GM23338 (cell line): ENCODE measurements at regions not wholly inside any gene's neighbourhood (a gene's known extent, or its start where the extent isn't known, plus 50 kb on each side); places are given as distances from the start of the nearest gene placed in this dataset.

ENCODE experiments used
- ATAC-seq: fragments of 200-7000 bp; cut with Tn5 transposase; 3 replicates; pipeline ENCODE4 v1.9.1; 2020
- DNase-seq: peaks from one replicate; pipeline ENCODE4 v3.0.0-alpha.2; 2015; ENCODE audit warnings: low spot score
- H2AFZ ChIP-seq: fragments of 200-600 bp; sonication (generic); 2 replicates; pipeline ENCODE4 v1.8.0; 2016; ENCODE audit warnings: antibody characterized with exemption, mild to moderate bottlenecking, moderate library complexity
- H3F3A ChIP-seq: fragments of 200-600 bp; sonication (generic); replicated peaks from 2 replicates; pipeline ENCODE4 v1.8.0; 2017; ENCODE audit warnings: antibody characterized with exemption, mixed run types, low read depth
- H3K27ac ChIP-seq: fragments of 200-600 bp; sonication (generic); 2 replicates; pipeline ENCODE4 v1.6.1; 2016; ENCODE audit warnings: low read depth
- H3K27me3 ChIP-seq: fragments of 200-600 bp; sonication (generic); 2 replicates; pipeline ENCODE4 v1.8.0; 2016; ENCODE audit warnings: mild to moderate bottlenecking, mixed run types, moderate library complexity; ENCODE audit not compliant: insufficient read depth
- H3K36me3 ChIP-seq: fragments of 200-600 bp; sonication (generic); 2 replicates; pipeline ENCODE4 v1.8.0; 2016; ENCODE audit warnings: mild to moderate bottlenecking; ENCODE audit not compliant: insufficient read depth
- H3K4me1 ChIP-seq: fragments of 200-600 bp; sonication (generic); 2 replicates; pipeline ENCODE4 v1.8.0; 2016; ENCODE audit warnings: mild to moderate bottlenecking, moderate library complexity; ENCODE audit not compliant: insufficient read depth
- H3K4me2 ChIP-seq: fragments of 200-600 bp; sonication (generic); 2 replicates; pipeline ENCODE4 v1.7.1; 2017; ENCODE audit warnings: mixed run types
- H3K4me3 ChIP-seq: fragments of 200-600 bp; sonication (generic); 2 replicates; pipeline ENCODE4 v1.6.1; 2016; ENCODE audit warnings: mixed run types
- H3K79me2 ChIP-seq: fragments of 200-600 bp; sonication (generic); replicated peaks from 2 replicates; pipeline ENCODE4 v1.8.0; 2017; ENCODE audit warnings: mild to moderate bottlenecking; ENCODE audit not compliant: insufficient read depth
- H3K9me2 ChIP-seq: fragments of 200-600 bp; sonication (generic); 2 replicates; pipeline ENCODE4 v1.8.0; 2017; ENCODE audit not compliant: insufficient read depth
- H4K20me1 ChIP-seq: fragments of 200-600 bp; sonication (generic); replicated peaks from 2 replicates; pipeline ENCODE4 v1.8.0; 2017; ENCODE audit warnings: mild to moderate bottlenecking; ENCODE audit not compliant: insufficient read depth
- H3K27ac Mint-ChIP-seq: 2 replicates; pipeline ENCODE4 v1.8.0; 2020; ENCODE audit warnings: inconsistent platforms, mild to moderate bottlenecking, moderate library complexity, mixed read lengths
- H3K27me3 Mint-ChIP-seq: 3 replicates; pipeline ENCODE4 v1.8.0; 2022; ENCODE audit warnings: low read depth, mild to moderate bottlenecking, moderate library complexity, mixed read lengths, inconsistent platforms; ENCODE audit not compliant: insufficient read depth, poor library complexity
- H3K36me3 Mint-ChIP-seq: 3 replicates; pipeline ENCODE4 v1.8.0; 2021; ENCODE audit warnings: low read depth, mild to moderate bottlenecking, inconsistent platforms, moderate library complexity, mixed read lengths
- H3K4me1 Mint-ChIP-seq: 3 replicates; pipeline ENCODE4 v1.8.0; 2020; ENCODE audit warnings: mild to moderate bottlenecking, inconsistent platforms, mixed read lengths
- H3K4me3 Mint-ChIP-seq: 3 replicates; pipeline ENCODE4 v1.8.0; 2021; ENCODE audit warnings: moderate library complexity, mild to moderate bottlenecking, inconsistent platforms, mixed read lengths
- H3K9me3 Mint-ChIP-seq: 3 replicates; pipeline ENCODE4 v1.8.0; 2020; ENCODE audit warnings: moderate library complexity, mild to moderate bottlenecking, inconsistent platforms, mixed read lengths
- ETS1 ChIP-seq: IDR thresholded peaks from 2 replicates; pipeline ENCODE4 v1.6.1; 2016; ENCODE audit warnings: antibody characterized with exemption
- EZH2 ChIP-seq: fragments of 200-600 bp; sonication (generic); IDR thresholded peaks from one replicate; pipeline ENCODE4 v1.8.0; 2017; ENCODE audit warnings: antibody characterized with exemption, mild to moderate bottlenecking, low read depth; ENCODE audit not compliant: unreplicated experiment
- EZH2phosphoT487 ChIP-seq: fragments of 200-600 bp; sonication (generic); IDR thresholded peaks from one replicate; pipeline ENCODE4 v1.8.1; 2018; ENCODE audit warnings: antibody characterized with exemption; ENCODE audit not compliant: unreplicated experiment
- JUNB ChIP-seq: IDR thresholded peaks from one replicate; pipeline ENCODE4 v1.6.1; 2016; ENCODE audit warnings: antibody characterized with exemption; ENCODE audit not compliant: unreplicated experiment
- NANOG ChIP-seq: IDR thresholded peaks from 2 replicates; pipeline ENCODE4 v1.6.1; 2016; ENCODE audit warnings: antibody characterized with exemption, borderline replicate concordance
- POLR2AphosphoS5 ChIP-seq: IDR thresholded peaks from 2 replicates; pipeline ENCODE4 v1.6.1; 2016; ENCODE audit warnings: antibody characterized with exemption, low read depth
- REST ChIP-seq: IDR thresholded peaks from one replicate; pipeline ENCODE4 v1.6.1; 2018; ENCODE audit warnings: antibody characterized with exemption; ENCODE audit not compliant: unreplicated experiment
- STAT1 ChIP-seq: IDR thresholded peaks from one replicate; pipeline ENCODE4 v1.6.1; 2016; ENCODE audit warnings: antibody characterized with exemption; ENCODE audit not compliant: unreplicated experiment
- ZNF114 ChIP-seq: fragments of 250-450 bp; sonication (Bioruptor Pico); IDR thresholded peaks from 2 replicates; pipeline ENCODE4 v1.5.0; 2020; ENCODE audit warnings: mild to moderate bottlenecking, moderate library complexity
- ZNF331 ChIP-seq: fragments of 250-450 bp; sonication (Bioruptor Pico); IDR thresholded peaks from 2 replicates; pipeline ENCODE4 v1.5.0; 2020; ENCODE audit warnings: low read depth, mild to moderate bottlenecking, moderate library complexity
- TF ChIP-seq, protein P1 (sequence below): fragments of 250-450 bp; sonication (Bioruptor Pico); IDR thresholded peaks from 2 replicates; pipeline ENCODE4 v1.5.0; 2020; ENCODE audit warnings: mild to moderate bottlenecking, moderate library complexity
- TF ChIP-seq, protein P2 (sequence below), 2 experiments: fragments of 200-600 bp in 1 of 2; sonication (generic) in 1 of 2; conservative IDR thresholded peaks; 2 replicates each; pipeline versions ENCODE4 v1.5.1 to v1.6.1; 2016 to 2017; ENCODE audit warnings: antibody characterized with exemption in 2 of 2, low read depth in 2 of 2, mild to moderate bottlenecking in 2 of 2, moderate library complexity in 1 of 2

DNA sequence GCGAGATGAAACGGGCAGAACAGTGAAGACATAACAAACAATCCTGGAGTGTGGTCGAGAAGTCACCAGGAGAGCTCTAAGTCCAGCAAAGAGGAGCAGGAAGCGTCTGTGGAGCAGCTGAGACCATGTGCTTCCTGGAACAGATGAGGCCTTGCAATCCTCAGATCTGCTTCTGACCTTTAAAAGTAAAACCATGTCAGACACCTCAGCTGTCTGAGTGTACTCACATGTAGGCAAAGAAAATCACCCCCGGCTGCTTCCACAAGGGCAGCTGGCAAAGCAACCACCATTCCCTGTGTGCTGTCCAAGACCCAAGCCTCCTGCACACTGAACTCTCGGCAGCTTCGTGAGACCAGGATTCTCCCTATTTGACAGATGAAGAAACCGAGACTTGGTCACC lies 76.6 kb downstream of the EDN3 start (continued):
- TF ChIP-seq, protein P1, sequence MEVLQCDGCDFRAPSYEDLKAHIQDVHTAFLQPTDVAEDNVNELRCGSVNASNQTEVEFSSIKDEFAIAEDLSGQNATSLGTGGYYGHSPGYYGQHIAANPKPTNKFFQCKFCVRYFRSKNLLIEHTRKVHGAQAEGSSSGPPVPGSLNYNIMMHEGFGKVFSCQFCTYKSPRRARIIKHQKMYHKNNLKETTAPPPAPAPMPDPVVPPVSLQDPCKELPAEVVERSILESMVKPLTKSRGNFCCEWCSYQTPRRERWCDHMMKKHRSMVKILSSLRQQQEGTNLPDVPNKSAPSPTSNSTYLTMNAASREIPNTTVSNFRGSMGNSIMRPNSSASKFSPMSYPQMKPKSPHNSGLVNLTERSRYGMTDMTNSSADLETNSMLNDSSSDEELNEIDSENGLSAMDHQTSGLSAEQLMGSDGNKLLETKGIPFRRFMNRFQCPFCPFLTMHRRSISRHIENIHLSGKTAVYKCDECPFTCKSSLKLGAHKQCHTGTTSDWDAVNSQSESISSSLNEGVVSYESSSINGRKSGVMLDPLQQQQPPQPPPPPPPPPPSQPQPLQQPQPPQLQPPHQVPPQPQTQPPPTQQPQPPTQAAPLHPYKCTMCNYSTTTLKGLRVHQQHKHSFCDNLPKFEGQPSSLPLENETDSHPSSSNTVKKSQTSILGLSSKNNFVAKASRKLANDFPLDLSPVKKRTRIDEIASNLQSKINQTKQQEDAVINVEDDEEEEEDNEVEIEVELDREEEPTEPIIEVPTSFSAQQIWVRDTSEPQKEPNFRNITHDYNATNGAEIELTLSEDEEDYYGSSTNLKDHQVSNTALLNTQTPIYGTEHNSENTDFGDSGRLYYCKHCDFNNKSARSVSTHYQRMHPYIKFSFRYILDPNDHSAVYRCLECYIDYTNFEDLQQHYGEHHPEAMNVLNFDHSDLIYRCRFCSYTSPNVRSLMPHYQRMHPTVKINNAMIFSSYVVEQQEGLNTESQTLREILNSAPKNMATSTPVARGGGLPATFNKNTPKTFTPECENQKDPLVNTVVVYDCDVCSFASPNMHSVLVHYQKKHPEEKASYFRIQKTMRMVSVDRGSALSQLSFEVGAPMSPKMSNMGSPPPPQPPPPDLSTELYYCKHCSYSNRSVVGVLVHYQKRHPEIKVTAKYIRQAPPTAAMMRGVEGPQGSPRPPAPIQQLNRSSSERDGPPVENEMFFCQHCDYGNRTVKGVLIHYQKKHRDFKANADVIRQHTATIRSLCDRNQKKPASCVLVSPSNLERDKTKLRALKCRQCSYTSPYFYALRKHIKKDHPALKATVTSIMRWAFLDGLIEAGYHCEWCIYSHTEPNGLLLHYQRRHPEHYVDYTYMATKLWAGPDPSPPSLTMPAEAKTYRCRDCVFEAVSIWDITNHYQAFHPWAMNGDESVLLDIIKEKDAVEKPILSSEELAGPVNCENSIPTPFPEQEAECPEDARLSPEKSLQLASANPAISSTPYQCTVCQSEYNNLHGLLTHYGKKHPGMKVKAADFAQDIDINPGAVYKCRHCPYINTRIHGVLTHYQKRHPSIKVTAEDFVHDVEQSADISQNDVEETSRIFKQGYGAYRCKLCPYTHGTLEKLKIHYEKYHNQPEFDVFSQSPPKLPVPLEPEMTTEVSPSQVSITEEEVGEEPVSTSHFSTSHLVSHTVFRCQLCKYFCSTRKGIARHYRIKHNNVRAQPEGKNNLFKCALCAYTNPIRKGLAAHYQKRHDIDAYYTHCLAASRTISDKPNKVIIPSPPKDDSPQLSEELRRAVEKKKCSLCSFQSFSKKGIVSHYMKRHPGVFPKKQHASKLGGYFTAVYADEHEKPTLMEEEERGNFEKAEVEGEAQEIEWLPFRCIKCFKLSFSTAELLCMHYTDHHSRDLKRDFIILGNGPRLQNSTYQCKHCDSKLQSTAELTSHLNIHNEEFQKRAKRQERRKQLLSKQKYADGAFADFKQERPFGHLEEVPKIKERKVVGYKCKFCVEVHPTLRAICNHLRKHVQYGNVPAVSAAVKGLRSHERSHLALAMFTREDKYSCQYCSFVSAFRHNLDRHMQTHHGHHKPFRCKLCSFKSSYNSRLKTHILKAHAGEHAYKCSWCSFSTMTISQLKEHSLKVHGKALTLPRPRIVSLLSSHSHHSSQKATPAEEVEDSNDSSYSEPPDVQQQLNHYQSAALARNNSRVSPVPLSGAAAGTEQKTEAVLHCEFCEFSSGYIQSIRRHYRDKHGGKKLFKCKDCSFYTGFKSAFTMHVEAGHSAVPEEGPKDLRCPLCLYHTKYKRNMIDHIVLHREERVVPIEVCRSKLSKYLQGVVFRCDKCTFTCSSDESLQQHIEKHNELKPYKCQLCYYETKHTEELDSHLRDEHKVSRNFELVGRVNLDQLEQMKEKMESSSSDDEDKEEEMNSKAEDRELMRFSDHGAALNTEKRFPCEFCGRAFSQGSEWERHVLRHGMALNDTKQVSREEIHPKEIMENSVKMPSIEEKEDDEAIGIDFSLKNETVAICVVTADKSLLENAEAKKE = no peak
- TF ChIP-seq EZH2 (no peak), POLR2AphosphoS5 (no peak)
- TF ChIP-seq, protein P2, sequence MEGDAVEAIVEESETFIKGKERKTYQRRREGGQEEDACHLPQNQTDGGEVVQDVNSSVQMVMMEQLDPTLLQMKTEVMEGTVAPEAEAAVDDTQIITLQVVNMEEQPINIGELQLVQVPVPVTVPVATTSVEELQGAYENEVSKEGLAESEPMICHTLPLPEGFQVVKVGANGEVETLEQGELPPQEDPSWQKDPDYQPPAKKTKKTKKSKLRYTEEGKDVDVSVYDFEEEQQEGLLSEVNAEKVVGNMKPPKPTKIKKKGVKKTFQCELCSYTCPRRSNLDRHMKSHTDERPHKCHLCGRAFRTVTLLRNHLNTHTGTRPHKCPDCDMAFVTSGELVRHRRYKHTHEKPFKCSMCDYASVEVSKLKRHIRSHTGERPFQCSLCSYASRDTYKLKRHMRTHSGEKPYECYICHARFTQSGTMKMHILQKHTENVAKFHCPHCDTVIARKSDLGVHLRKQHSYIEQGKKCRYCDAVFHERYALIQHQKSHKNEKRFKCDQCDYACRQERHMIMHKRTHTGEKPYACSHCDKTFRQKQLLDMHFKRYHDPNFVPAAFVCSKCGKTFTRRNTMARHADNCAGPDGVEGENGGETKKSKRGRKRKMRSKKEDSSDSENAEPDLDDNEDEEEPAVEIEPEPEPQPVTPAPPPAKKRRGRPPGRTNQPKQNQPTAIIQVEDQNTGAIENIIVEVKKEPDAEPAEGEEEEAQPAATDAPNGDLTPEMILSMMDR (conservative IDR thresholded peaks at IDR 0.05; ENCODE audit: low read depth in 2 of 2) = no peak

DNA sequence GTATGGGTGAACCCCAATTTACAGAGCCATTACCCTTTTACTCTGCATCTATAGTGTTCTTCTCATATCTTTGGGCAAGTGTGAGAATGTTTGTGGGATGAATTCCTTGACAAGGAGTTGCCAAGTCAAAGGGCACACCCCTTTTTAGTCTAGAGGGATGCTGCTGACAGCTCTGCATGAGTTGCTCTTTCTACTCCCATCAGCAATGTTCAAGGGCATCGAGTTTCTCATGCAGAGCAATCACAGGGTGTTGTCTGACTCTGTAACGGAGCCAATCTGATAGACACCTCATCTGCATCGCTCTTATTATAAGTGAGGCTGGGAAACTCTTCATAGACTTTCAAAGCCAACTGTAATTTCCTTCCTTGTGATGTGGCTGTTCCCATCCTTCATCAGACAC lies 77.4 kb downstream of the EDN3 start:
- no peak overlapping the region for H3K4me3 ChIP-seq
- no peak overlapping the region for H3K27ac ChIP-seq
- peaks cover 7% of the 10 kb centered on the region for H3K27me3 Mint-ChIP-seq
- no peak for DNase-seq
- H2AFZ ChIP-seq = no peak overlapping the region
- no peaks in the 10 kb centered on the region for H3K36me3 ChIP-seq
- H3K9me2 ChIP-seq = peaks cover 14% of the 10 kb centered on the region
- no peaks in the 10 kb centered on the region for H3K79me2 ChIP-seq
- no peak overlapping the region for H3K4me2 ChIP-seq
- no peak overlapping the region for H3K27ac Mint-ChIP-seq
- no peaks in the 10 kb centered on the region for H3K27me3 ChIP-seq
- no peaks in the 10 kb centered on the region for H3F3A ChIP-seq
- no peaks in the 10 kb centered on the region for H3K4me1 ChIP-seq
- H3K4me3 Mint-ChIP-seq = no peak overlapping the region
- ATAC-seq = no peak
- H3K9me3 Mint-ChIP-seq = no peaks in the 10 kb centered on the region
- H3K36me3 Mint-ChIP-seq = no peaks in the 10 kb centered on the region
- H4K20me1 ChIP-seq = no peaks in the 10 kb centered on the region
- H3K4me1 Mint-ChIP-seq = no peaks in the 10 kb centered on the region
- no peak for TF ChIP-seq ETS1
- no peak for TF ChIP-seq ZNF114 (CRISPR knock-in tag)
- no peak for TF ChIP-seq STAT1
- no peak for TF ChIP-seq EZH2
- no peak for TF ChIP-seq JUNB
- no peak for TF ChIP-seq EZH2phosphoT487
- TF ChIP-seq NANOG = no peak
- no peak for TF ChIP-seq REST
- no peak for TF ChIP-seq ZNF331 (CRISPR knock-in tag)
